ENCODE measurements at regions not wholly inside any gene's neighbourhood (a gene's known extent, or its start where the extent isn't known, plus 50 kb on each side); places are given as distances from the start of the nearest gene placed in this dataset.
"Not testable (repeated sequence)": the region's sequence is repeated elsewhere in the genome, so short reads cannot be mapped to it uniquely, and the experiment has no call there.

- DNase-seq: no peak
Measured at GRCh38 chr10:63780101-63780500, 258.9 kb downstream of the REEP3 start.

- no peak for DNase-seq
Measured at GRCh38 chr10:63781226-63781625, 260.0 kb downstream of the REEP3 start.

- no peak for DNase-seq
Measured at GRCh38 chr10:63783882-63784281, 262.7 kb downstream of the REEP3 start.

GRCh38 chr10:63788152-63788821, 267.1 kb downstream of the REEP3 start:
- no peak for DNase-seq

GRCh38 chr10:63795094-63795860, 274.1 kb downstream of the REEP3 start:
- no peak for DNase-seq

- no peak for DNase-seq
Measured at GRCh38 chr10:63798599-63799498, 277.6 kb downstream of the REEP3 start.

GRCh38 chr10:63799521-63800300, 278.5 kb downstream of the REEP3 start:
- no peak for DNase-seq

- DNase-seq: no peak
Measured at GRCh38 chr10:63801166-63801565, 280.0 kb downstream of the REEP3 start.

GRCh38 chr10:63806330-63806729, 285.1 kb downstream of the REEP3 start:
- no peak for DNase-seq

GRCh38 chr10:63812501-63812900, 291.3 kb downstream of the REEP3 start:
- no peak for DNase-seq

GRCh38 chr10:63819753-63820329, 298.6 kb downstream of the REEP3 start:
- peak in 30 of 56 donors; percentile 0 to 75 (median 6) for DNase-seq

- DNase-seq: no peak
Measured at GRCh38 chr10:63822496-63822895, 301.3 kb downstream of the REEP3 start.

GRCh38 chr10:63825111-63825510, 303.9 kb downstream of the REEP3 start:
- no peak for DNase-seq

- DNase-seq: no peak
Measured at GRCh38 chr10:63825766-63826165, 304.6 kb downstream of the REEP3 start.

GRCh38 chr10:63827018-63827417, 305.8 kb downstream of the REEP3 start:
- not testable (repeated sequence) for DNase-seq

GRCh38 chr10:63829020-63829419, 307.8 kb downstream of the REEP3 start:
- no peak for DNase-seq

GRCh38 chr10:63829573-63830149, 308.5 kb downstream of the REEP3 start:
- DNase-seq: no peak

GRCh38 chr10:63832686-63833085, 311.5 kb downstream of the REEP3 start:
- DNase-seq: no peak

GRCh38 chr10:63833411-63834060, 312.3 kb downstream of the REEP3 start:
- no peak for DNase-seq
